Natural killer cell (primary cell): ENCODE measurements at regions not wholly inside any gene's neighbourhood (a gene's known extent, or its start where the extent isn't known, plus 50 kb on each side); places are given as distances from the start of the nearest gene placed in this dataset.

Experiments
- ATAC-seq, 3 donors: fragments of 150-1000 bp in 2 of 3; fragments of 200-7000 bp in 1 of 3; cut with Tn5 transposase; 1 replicate in 1 of 3; 2 replicates in 2 of 3; pipeline ENCODE4 v1.10.0; 2021; ENCODE audit warnings: mild to moderate bottlenecking in 2 of 3, moderate library complexity in 2 of 3
- DNase-seq, 2 donors: peaks; one replicate each; pipeline versions ENCODE4 v3.0.0 to v3.0.0-alpha.2; 2013 to 2021; ENCODE audit warnings: mixed read lengths in 1 of 2
- H3K27ac ChIP-seq: one replicate; pipeline ENCODE4 v1.5.1; 2013; ENCODE audit warnings: mild to moderate bottlenecking, low read length
- H3K27me3 ChIP-seq: one replicate; pipeline ENCODE4 v1.6.1; 2013; ENCODE audit warnings: low read length; ENCODE audit not compliant: control insufficient read depth, insufficient read depth
- H3K36me3 ChIP-seq: one replicate; pipeline ENCODE4 v1.6.1; 2013; ENCODE audit warnings: low read length; ENCODE audit not compliant: control insufficient read depth, insufficient read depth
- H3K4me1 ChIP-seq: one replicate; pipeline ENCODE4 v1.6.1; 2013; ENCODE audit warnings: low read length; ENCODE audit not compliant: control insufficient read depth, insufficient read depth
- H3K4me3 ChIP-seq: one replicate; pipeline ENCODE4 v1.5.1; 2013; ENCODE audit warnings: low read length
- H3K9me3 ChIP-seq: one replicate; pipeline ENCODE4 v1.6.1; 2013; ENCODE audit warnings: low read length; ENCODE audit not compliant: control insufficient read depth, insufficient read depth
- H3K27ac Mint-ChIP-seq, 2 donors: one replicate each; pipeline ENCODE4 v1.8.0; 2022; ENCODE audit warnings: mild to moderate bottlenecking in 2 of 2, mixed read lengths in 2 of 2, moderate library complexity in 1 of 2
- H3K27me3 Mint-ChIP-seq, 2 donors: one replicate each; pipeline ENCODE4 v1.8.0; 2022; ENCODE audit warnings: low read depth in 2 of 2, mixed read lengths in 2 of 2
- H3K36me3 Mint-ChIP-seq: one replicate; pipeline ENCODE4 v1.8.0; 2022; ENCODE audit warnings: mixed read lengths
- H3K4me1 Mint-ChIP-seq, 2 donors: one replicate each; pipeline ENCODE4 v1.8.0; 2022; ENCODE audit warnings: mixed read lengths in 2 of 2
- H3K4me3 Mint-ChIP-seq: one replicate; pipeline ENCODE4 v1.8.0; 2022; ENCODE audit warnings: mild to moderate bottlenecking, moderate library complexity, mixed read lengths
- H3K9me3 Mint-ChIP-seq, 2 donors: one replicate each; pipeline ENCODE4 v1.8.0; 2022; ENCODE audit warnings: mixed read lengths in 2 of 2
- CTCF ChIP-seq: fragments of 200-600 bp; IDR thresholded peaks from one replicate; pipeline ENCODE4 v1.8.0; 2022; ENCODE audit warnings: antibody characterized with exemption
- WGBS: methylation state at CpG from one replicate; pipeline ENCODE4 v1.1.7; 2013; ENCODE audit warnings: missing lambda C conversion rate; ENCODE audit not compliant: insufficient coverage; 5-methylcytosine and 5-hydroxymethylcytosine counted together
- intact Hi-C: fragments of 100-400 bp; cut with micrococcal nuclease; formaldehyde crosslinking; loops from one replicate; pipeline ENCODE4 v1.14.2; 2022

GRCh38 chr2:16186661-16187481 lies 246.5 kb downstream of the MYCN start:
- H3K36me3 Mint-ChIP-seq, result no peaks in the 10 kb centered on the region
- no peaks in the 10 kb centered on the region for H3K9me3 Mint-ChIP-seq
- Histone ChIP-seq H3K27ac (no peak overlapping the region), H3K27me3 (no peaks in the 10 kb centered on the region), H3K4me1 (no peaks in the 10 kb centered on the region), H3K9me3 (no peaks in the 10 kb centered on the region), H3K36me3 (no peaks in the 10 kb centered on the region), H3K4me3 (no peak overlapping the region)
- no peak for ATAC-seq
- H3K4me1 Mint-ChIP-seq, result no peaks in the 10 kb centered on the region
- H3K27me3 Mint-ChIP-seq, result no peaks in the 10 kb centered on the region
- H3K27ac Mint-ChIP-seq, result no peak overlapping the region
- DNase-seq, result no peak
- intact Hi-C loops, result no loop called here
- no peak overlapping the region for H3K4me3 Mint-ChIP-seq
- TF ChIP-seq CTCF, result no peak
- 90% methylated on average over 5 of the region's 8 CpGs for WGBS

GRCh38 chr2:16185801-16186272 lies 245.5 kb downstream of the MYCN start:
- H3K9me3 Mint-ChIP-seq, result no peaks in the 10 kb centered on the region
- Histone ChIP-seq H3K27me3 (no peaks in the 10 kb centered on the region), H3K4me3 (no peak overlapping the region), H3K27ac (no peak overlapping the region), H3K36me3 (no peaks in the 10 kb centered on the region), H3K9me3 (no peaks in the 10 kb centered on the region), H3K4me1 (no peaks in the 10 kb centered on the region)
- intact Hi-C loops, result no loop called here
- no peak for TF ChIP-seq CTCF
- H3K27ac Mint-ChIP-seq, result no peak overlapping the region
- no peaks in the 10 kb centered on the region for H3K4me1 Mint-ChIP-seq
- H3K4me3 Mint-ChIP-seq, result no peak overlapping the region
- DNase-seq (no peak), ATAC-seq (no peak)
- no peaks in the 10 kb centered on the region for H3K36me3 Mint-ChIP-seq
- H3K27me3 Mint-ChIP-seq, result no peaks in the 10 kb centered on the region
- 92% methylated on average over 11 of the region's 11 CpGs for WGBS

- no peak for TF ChIP-seq CTCF
- no peaks in the 10 kb centered on the region for H3K36me3 Mint-ChIP-seq
- no peak overlapping the region for H3K4me3 Mint-ChIP-seq
- no peak overlapping the region for H3K4me3 ChIP-seq
- H3K27ac ChIP-seq, result no peak overlapping the region
- H3K4me1 Mint-ChIP-seq, result no peaks in the 10 kb centered on the region
- H3K9me3 Mint-ChIP-seq, result no peaks in the 10 kb centered on the region
- no peaks in the 10 kb centered on the region for H3K27me3 Mint-ChIP-seq
- H3K27me3 ChIP-seq, result no peaks in the 10 kb centered on the region
- intact Hi-C loops, result no loop called here
- WGBS, result 93% methylated on average over 9 of the region's 9 CpGs
- H3K36me3 ChIP-seq, result no peaks in the 10 kb centered on the region
- ATAC-seq (no peak), DNase-seq (no peak)
- no peak overlapping the region for H3K27ac Mint-ChIP-seq
- no peaks in the 10 kb centered on the region for H3K4me1 ChIP-seq
- no peaks in the 10 kb centered on the region for H3K9me3 ChIP-seq
Observed at GRCh38 chr2:16184945-16185660, 244.8 kb downstream of the MYCN start.
